Loucy (cell line): ENCODE measurements at regions not wholly inside any gene's neighbourhood (a gene's known extent, or its start where the extent isn't known, plus 50 kb on each side); places are given as distances from the start of the nearest gene placed in this dataset.

Experiments used
- H2AFZ ChIP-seq: fragments of 200-600 bp; sonication (generic); 2 replicates; pipeline ENCODE4 v1.6.0; 2016; ENCODE audit warnings: antibody characterized with exemption, mild to moderate bottlenecking, low read length, moderate library complexity
- H3F3A ChIP-seq: fragments of 200-600 bp; 2 replicates; pipeline ENCODE4 v1.6.0; 2016; ENCODE audit warnings: antibody characterized with exemption, low read depth, mild to moderate bottlenecking
- H3K27me3 ChIP-seq: fragments of 200-600 bp; sonication (generic); 2 replicates; pipeline ENCODE4 v1.6.1; 2014; ENCODE audit warnings: low read length, mild to moderate bottlenecking; ENCODE audit not compliant: insufficient read depth, poor library complexity, severe bottlenecking
- H3K36me3 ChIP-seq: fragments of 200-600 bp; sonication (generic); 2 replicates; pipeline ENCODE4 v1.6.1; 2016; ENCODE audit warnings: low read length; ENCODE audit not compliant: insufficient read depth
- H3K4me1 ChIP-seq: fragments of 200-600 bp; sonication (generic); 2 replicates; pipeline ENCODE4 v1.5.1; 2014; ENCODE audit warnings: low read length, mild to moderate bottlenecking; ENCODE audit not compliant: insufficient read depth, poor library complexity, severe bottlenecking
- H3K4me2 ChIP-seq: fragments of 200-600 bp; sonication (generic); 2 replicates; pipeline ENCODE4 v1.6.0; 2014; ENCODE audit warnings: antibody characterized with exemption, low read length, low read depth, mild to moderate bottlenecking; ENCODE audit not compliant: poor library complexity, severe bottlenecking
- H3K4me3 ChIP-seq: fragments of 200-600 bp; sonication (generic); 2 replicates; pipeline ENCODE4 v1.5.1; 2014; ENCODE audit warnings: low read length, mild to moderate bottlenecking, mixed read lengths; ENCODE audit not compliant: poor library complexity, severe bottlenecking
- H3K79me2 ChIP-seq: fragments of 200-600 bp; sonication (generic); 2 replicates; pipeline ENCODE4 v1.6.1; 2014; ENCODE audit warnings: low read length; ENCODE audit not compliant: insufficient read depth
- H3K9ac ChIP-seq: fragments of 200-600 bp; sonication (generic); 2 replicates; pipeline ENCODE4 v1.6.0; 2014; ENCODE audit warnings: mild to moderate bottlenecking, low read depth, low read length, moderate library complexity; ENCODE audit not compliant: poor library complexity, severe bottlenecking
- H3K9me2 ChIP-seq: fragments of 200-600 bp; sonication (generic); replicated peaks from 2 replicates; pipeline ENCODE4 v1.6.1; 2016; ENCODE audit warnings: low read depth, low read length, mixed read lengths
- H3K9me3 ChIP-seq: fragments of 200-600 bp; sonication (generic); 2 replicates; pipeline ENCODE4 v1.6.1; 2014; ENCODE audit warnings: mild to moderate bottlenecking, antibody characterized with exemption, low read length, low read depth; ENCODE audit not compliant: insufficient read depth
- H4K20me1 ChIP-seq: fragments of 200-600 bp; sonication (generic); 2 replicates; pipeline ENCODE4 v1.6.0; 2014; ENCODE audit warnings: antibody characterized with exemption, low read length, mild to moderate bottlenecking; ENCODE audit not compliant: insufficient read depth, poor library complexity, severe bottlenecking
- EZH2phosphoT487 ChIP-seq: fragments of 200-600 bp; IDR thresholded peaks from 2 replicates; pipeline ENCODE4 v1.6.1; 2018; ENCODE audit warnings: antibody characterized with exemption, mild to moderate bottlenecking, moderate library complexity, borderline replicate concordance
- TF ChIP-seq, protein P1 (sequence below): fragments of 200-600 bp; sonication (generic); conservative IDR thresholded peaks from 2 replicates; pipeline ENCODE4 v1.5.1; 2014; ENCODE audit warnings: mild to moderate bottlenecking, antibody characterized with exemption, low read length

DNA sequence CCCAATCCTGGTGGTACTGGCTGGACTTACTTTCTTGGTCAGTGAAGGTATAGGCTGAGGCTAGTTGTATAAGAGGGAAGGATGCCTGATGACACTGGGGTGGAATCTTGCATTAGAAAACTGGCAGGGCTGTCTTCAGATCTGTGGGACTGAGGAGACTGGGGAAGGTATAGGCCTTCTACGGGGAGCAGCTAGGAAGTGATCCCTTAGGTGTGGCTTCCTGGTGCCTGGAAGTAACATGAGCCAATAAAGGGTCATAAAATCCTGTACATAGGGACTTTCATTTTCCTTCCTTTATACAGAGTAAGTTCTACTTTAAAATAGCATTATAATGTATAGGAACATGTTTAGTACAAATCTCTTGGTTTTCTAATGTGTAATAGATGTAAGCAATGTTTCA, 716.8 kb downstream of the LRFN5 start:
- no peak for TF ChIP-seq EZH2phosphoT487
- TF ChIP-seq, protein P1, sequence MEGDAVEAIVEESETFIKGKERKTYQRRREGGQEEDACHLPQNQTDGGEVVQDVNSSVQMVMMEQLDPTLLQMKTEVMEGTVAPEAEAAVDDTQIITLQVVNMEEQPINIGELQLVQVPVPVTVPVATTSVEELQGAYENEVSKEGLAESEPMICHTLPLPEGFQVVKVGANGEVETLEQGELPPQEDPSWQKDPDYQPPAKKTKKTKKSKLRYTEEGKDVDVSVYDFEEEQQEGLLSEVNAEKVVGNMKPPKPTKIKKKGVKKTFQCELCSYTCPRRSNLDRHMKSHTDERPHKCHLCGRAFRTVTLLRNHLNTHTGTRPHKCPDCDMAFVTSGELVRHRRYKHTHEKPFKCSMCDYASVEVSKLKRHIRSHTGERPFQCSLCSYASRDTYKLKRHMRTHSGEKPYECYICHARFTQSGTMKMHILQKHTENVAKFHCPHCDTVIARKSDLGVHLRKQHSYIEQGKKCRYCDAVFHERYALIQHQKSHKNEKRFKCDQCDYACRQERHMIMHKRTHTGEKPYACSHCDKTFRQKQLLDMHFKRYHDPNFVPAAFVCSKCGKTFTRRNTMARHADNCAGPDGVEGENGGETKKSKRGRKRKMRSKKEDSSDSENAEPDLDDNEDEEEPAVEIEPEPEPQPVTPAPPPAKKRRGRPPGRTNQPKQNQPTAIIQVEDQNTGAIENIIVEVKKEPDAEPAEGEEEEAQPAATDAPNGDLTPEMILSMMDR = no peak
- H4K20me1 ChIP-seq = no peaks in the 10 kb centered on the region
- H3K9me2 ChIP-seq = no peaks in the 10 kb centered on the region
- H3K4me3 ChIP-seq = no peak overlapping the region
- H3K27me3 ChIP-seq = no peaks in the 10 kb centered on the region
- no peak overlapping the region for H2AFZ ChIP-seq
- H3F3A ChIP-seq = no peaks in the 10 kb centered on the region
- no peaks in the 10 kb centered on the region for H3K9me3 ChIP-seq
- H3K4me2 ChIP-seq = no peak overlapping the region
- H3K9ac ChIP-seq = no peak overlapping the region
- H3K79me2 ChIP-seq = no peaks in the 10 kb centered on the region
- no peaks in the 10 kb centered on the region for H3K36me3 ChIP-seq
- H3K4me1 ChIP-seq = no peaks in the 10 kb centered on the region

DNA sequence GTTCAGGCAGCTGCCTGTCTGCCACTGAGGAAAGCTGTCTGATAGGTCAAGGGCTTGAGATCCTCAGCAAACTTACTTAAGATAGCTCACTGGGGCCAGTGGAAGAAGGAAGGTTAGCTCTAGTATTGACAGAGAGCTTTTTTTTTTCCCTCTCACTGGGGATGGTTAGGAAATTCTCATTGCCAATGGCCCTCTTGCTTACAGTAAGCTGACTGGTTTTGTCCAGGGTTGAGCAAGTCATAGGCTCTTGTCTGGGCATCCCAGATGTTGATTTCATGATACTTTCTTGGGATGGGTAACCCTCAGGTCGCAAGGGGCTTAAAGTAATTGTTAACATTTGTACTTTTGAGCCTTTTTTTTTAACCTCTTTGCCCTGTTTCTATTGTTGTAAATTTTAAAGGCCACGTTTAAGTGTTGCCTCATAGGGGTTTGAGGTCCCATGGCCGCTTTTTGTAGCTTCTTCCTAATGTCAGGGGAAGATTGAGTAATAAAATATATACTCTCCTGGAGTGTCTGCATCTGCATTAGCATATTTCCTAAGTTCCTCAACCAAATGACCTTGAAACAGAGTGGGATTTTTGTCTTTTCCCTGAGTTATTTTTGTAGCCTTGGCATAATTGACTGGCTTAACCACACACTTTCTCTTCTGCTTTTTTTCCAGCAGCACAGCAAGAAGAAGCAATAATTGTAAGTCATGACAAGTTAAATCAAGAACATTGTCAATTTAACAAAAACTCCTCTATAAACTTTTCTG, 716.0 kb downstream of the LRFN5 start:
- no peaks in the 10 kb centered on the region for H3K27me3 ChIP-seq
- H3K9me2 ChIP-seq = no peaks in the 10 kb centered on the region
- no peak overlapping the region for H3K4me2 ChIP-seq
- H3F3A ChIP-seq = no peaks in the 10 kb centered on the region
- no peaks in the 10 kb centered on the region for H4K20me1 ChIP-seq
- no peaks in the 10 kb centered on the region for H3K9me3 ChIP-seq
- H3K9ac ChIP-seq = no peak overlapping the region
- H3K79me2 ChIP-seq = no peaks in the 10 kb centered on the region
- H3K4me3 ChIP-seq = no peak overlapping the region
- H2AFZ ChIP-seq = no peak overlapping the region
- H3K36me3 ChIP-seq = no peaks in the 10 kb centered on the region
- TF ChIP-seq, protein P1 = no peak
- no peak for TF ChIP-seq EZH2phosphoT487
- no peaks in the 10 kb centered on the region for H3K4me1 ChIP-seq

DNA sequence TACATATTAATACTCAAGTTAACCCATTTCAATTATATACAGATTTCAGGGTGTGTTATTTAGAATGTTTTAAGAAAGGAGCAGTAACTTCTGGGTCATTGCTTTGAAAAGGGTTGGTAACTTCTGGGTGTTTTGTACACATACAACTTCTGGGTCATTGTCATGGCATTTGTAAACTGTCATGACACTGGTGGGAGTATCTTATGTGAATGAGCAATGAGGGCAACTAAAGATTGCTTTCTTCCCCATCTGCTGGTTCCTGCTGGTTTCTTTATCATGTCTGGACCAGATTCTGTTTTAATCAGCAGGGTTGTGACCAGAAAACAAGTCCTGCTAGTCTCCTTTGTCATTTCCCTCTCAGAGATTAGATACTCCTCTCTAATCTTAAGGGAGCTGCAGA, 713.3 kb downstream of the LRFN5 start:
- no peak overlapping the region for H3K4me2 ChIP-seq
- H3K9me3 ChIP-seq = no peaks in the 10 kb centered on the region
- H3K4me1 ChIP-seq = no peaks in the 10 kb centered on the region
- H3K4me3 ChIP-seq = no peak overlapping the region
- no peaks in the 10 kb centered on the region for H3K27me3 ChIP-seq
- no peaks in the 10 kb centered on the region for H4K20me1 ChIP-seq
- H3K9me2 ChIP-seq = no peaks in the 10 kb centered on the region
- no peaks in the 10 kb centered on the region for H3F3A ChIP-seq
- H3K79me2 ChIP-seq = no peaks in the 10 kb centered on the region
- no peak for TF ChIP-seq EZH2phosphoT487
- TF ChIP-seq, protein P1 = no peak
- no peak overlapping the region for H2AFZ ChIP-seq
- H3K9ac ChIP-seq = no peak overlapping the region
- no peaks in the 10 kb centered on the region for H3K36me3 ChIP-seq
